Endothelial cell of umbilical vein (primary cell): ENCODE measurements at regions not wholly inside any gene's neighbourhood (a gene's known extent, or its start where the extent isn't known, plus 50 kb on each side); places are given as distances from the start of the nearest gene placed in this dataset.

Experiments
- BruUV-seq: library from RNA; stranded (reverse); fragments of 400-500 nt; replicated peaks from 2 replicates; lab custom pipeline; 2021; lab: Mats Ljungman, UMichigan
- CTCF ChIA-PET: fragments of 300-600, 350-600 bp; sonication (Branson Sonifier 250); formaldehyde crosslinking; loops from one replicate; lab custom pipeline; 2021; ENCODE audit warnings: antibody characterized with exemption, inconsistent platforms; lab: Charles Lee
- POLR2A ChIA-PET: fragments of 300-600, 350-600 bp; sonication (Branson Sonifier 250); formaldehyde crosslinking; loops from one replicate; lab custom pipeline; 2021; ENCODE audit warnings: antibody characterized with exemption, inconsistent platforms; lab: Charles Lee
- DNase-seq: peaks from one replicate; pipeline ENCODE4 v3.0.0-alpha.2; 2011; ENCODE audit warnings: low read depth, low spot score
- FAIRE-seq: peaks from 2 replicates; lab custom pipeline; 2011; peaks lifted over from hg19 to GRCh38; lab: Jason Lieb, UNC
- H2AFZ ChIP-seq: 2 replicates; pipeline ENCODE4 v1.6.0; 2012; ENCODE audit warnings: low read depth, low read length, control low read depth, inconsistent platforms
- H3K27ac ChIP-seq: 2 replicates; pipeline ENCODE4 v1.5.1; 2011; ENCODE audit warnings: low read depth, mild to moderate bottlenecking, control low read depth, low read length, moderate library complexity; ENCODE audit not compliant: insufficient read depth
- H3K27me3 ChIP-seq, 2 experiments: 2 replicates each; pipeline versions ENCODE4 v1.6.0 to v1.6.1; 2011; ENCODE audit warnings: low read length in 2 of 2, mixed read lengths in 1 of 2; ENCODE audit not compliant: control insufficient read depth in 2 of 2, insufficient read depth in 2 of 2
- H3K36me3 ChIP-seq, 2 experiments: 2 replicates in 1 of 2; 3 replicates in 1 of 2; pipeline ENCODE4 v1.5.1; 2011; ENCODE audit warnings: low read length in 2 of 2, mild to moderate bottlenecking in 1 of 2, moderate library complexity in 1 of 2; ENCODE audit not compliant: control insufficient read depth in 2 of 2, insufficient read depth in 2 of 2; ENCODE audit errors: extremely low read depth in 1 of 2
- H3K4me1 ChIP-seq: 3 replicates; pipeline ENCODE4 v1.5.1; 2011; ENCODE audit warnings: mild to moderate bottlenecking, low read length; ENCODE audit not compliant: control insufficient read depth, insufficient read depth; ENCODE audit errors: extremely low read depth
- H3K4me2 ChIP-seq: 2 replicates; pipeline ENCODE4 v1.6.1; 2011; ENCODE audit warnings: low read length, control low read depth, mixed read lengths; ENCODE audit not compliant: insufficient read depth
- H3K4me3 ChIP-seq, 3 experiments: fragments of 200-600 bp in 1 of 3; sonication (generic), shearing (Covaris generic) in 1 of 3; replicated peaks in 1 of 3; 2 replicates each; pipeline ENCODE4 v1.5.1; 2011 to 2016; ENCODE audit warnings: control low read depth in 3 of 3, low read length in 3 of 3, mild to moderate bottlenecking in 2 of 3, inconsistent platforms in 1 of 3, low read depth in 1 of 3, moderate library complexity in 1 of 3; ENCODE audit not compliant: insufficient read depth in 1 of 3
- H3K79me2 ChIP-seq: 2 replicates; pipeline ENCODE4 v1.6.0; 2012; ENCODE audit warnings: low read length, inconsistent platforms; ENCODE audit not compliant: control insufficient read depth, insufficient read depth
- H3K9ac ChIP-seq: replicated peaks from 2 replicates; pipeline ENCODE3; 2011; ENCODE audit warnings: low read length, control low read depth; ENCODE audit not compliant: insufficient read depth; ENCODE audit errors: extremely low read depth
- H3K9me1 ChIP-seq: replicated peaks from 3 replicates; pipeline ENCODE4 v1.6.0; 2011; ENCODE audit warnings: mild to moderate bottlenecking, low read length; ENCODE audit not compliant: control insufficient read depth, insufficient read depth; ENCODE audit errors: extremely low read depth
- H3K9me3 ChIP-seq: replicated peaks from 2 replicates; pipeline ENCODE4 v1.5.1; 2012; ENCODE audit warnings: low read length, inconsistent platforms; ENCODE audit not compliant: control insufficient read depth, insufficient read depth
- H4K20me1 ChIP-seq: replicated peaks from 2 replicates; pipeline ENCODE3; 2011; ENCODE audit warnings: mild to moderate bottlenecking, low read length; ENCODE audit not compliant: control insufficient read depth, insufficient read depth; ENCODE audit errors: extremely low read depth
- CTCF ChIP-seq, 2 donors: IDR thresholded peaks; 1 replicate in 1 of 2; 2 replicates in 1 of 2; pipeline ENCODE4 v1.5.1; 2011; ENCODE audit warnings: low read length in 2 of 2, mild to moderate bottlenecking in 2 of 2, moderate library complexity in 2 of 2, control low read depth in 1 of 2, inconsistent platforms in 1 of 2, low read depth in 1 of 2; ENCODE audit not compliant: insufficient read depth in 1 of 2; ENCODE audit errors: extremely low read depth in 1 of 2
- EZH2 ChIP-seq: IDR thresholded peaks from 2 replicates; pipeline ENCODE4 v1.6.1; 2012; ENCODE audit warnings: borderline replicate concordance, low read depth, mild to moderate bottlenecking, moderate library complexity, low read length, inconsistent platforms; ENCODE audit not compliant: severe bottlenecking
- FOS ChIP-seq: IDR thresholded peaks from 2 replicates; pipeline ENCODE4 v1.6.1; 2011; ENCODE audit warnings: mild to moderate bottlenecking, low read length, moderate library complexity, borderline replicate concordance; ENCODE audit not compliant: insufficient read depth
- GATA2 ChIP-seq: IDR thresholded peaks from 2 replicates; pipeline ENCODE4 v1.7.0; 2011; ENCODE audit warnings: low read depth, mild to moderate bottlenecking, moderate library complexity, mixed read lengths, low read length; ENCODE audit not compliant: insufficient read length, insufficient read depth
- JUN ChIP-seq: IDR thresholded peaks from 2 replicates; pipeline ENCODE4 v1.6.1; 2011; ENCODE audit warnings: borderline replicate concordance, low read depth; ENCODE audit not compliant: insufficient read length, insufficient read depth
- MAX ChIP-seq: IDR thresholded peaks from 2 replicates; pipeline ENCODE4 v1.6.1; 2011; ENCODE audit not compliant: insufficient read depth, insufficient read length
- MYC ChIP-seq: IDR thresholded peaks from one replicate; pipeline ENCODE4 v1.6.1; 2011; ENCODE audit warnings: mild to moderate bottlenecking, low read depth, low read length
- POLR2A ChIP-seq: IDR thresholded peaks from 2 replicates; pipeline ENCODE4 v1.6.1; 2012; ENCODE audit warnings: low read depth, mild to moderate bottlenecking, control low read depth, low read length
- POLR2AphosphoS5 ChIP-seq: IDR thresholded peaks from 2 replicates; pipeline ENCODE4 v1.6.1; 2012; ENCODE audit warnings: low read depth, mild to moderate bottlenecking, control low read depth, low read length, moderate library complexity; ENCODE audit not compliant: insufficient read depth
- dilution Hi-C: fragments of 300-500 bp; cut with MboI; formaldehyde crosslinking; loops from one replicate; pipeline ENCODE4 v1.15.0; 2019; ENCODE audit warnings: low sequenced_read_pairs; ENCODE audit not compliant: extremely low pct_ligation_motif_present
- intact Hi-C: fragments of 100-400 bp; cut with micrococcal nuclease; formaldehyde crosslinking; loops from one replicate; pipeline ENCODE4 v1.10.0; 2022

GRCh38 chr2:3024401-3024935 lies 353.1 kb downstream of the EIPR1 start:
- H3K79me2 ChIP-seq: no peaks in the 10 kb centered on the region
- H3K4me1 ChIP-seq: no peaks in the 10 kb centered on the region
- BruUV-seq: no TSS peak
- H3K36me3 ChIP-seq: no peaks in the 10 kb centered on the region
- H3K9me3 ChIP-seq: peaks cover 5% of the 10 kb centered on the region
- H3K4me2 ChIP-seq: no peak overlapping the region
- POLR2A ChIA-PET: no interaction called here
- FAIRE-seq (no peak), DNase-seq (no peak)
- H3K9me1 ChIP-seq: no peaks in the 10 kb centered on the region
- no peak for TF ChIP-seq MYC
- no peak for TF ChIP-seq GATA2
- TF ChIP-seq MAX: no peak
- no peak for TF ChIP-seq POLR2AphosphoS5
- TF ChIP-seq CTCF (IDR thresholded peaks at IDR 0.05; ENCODE audit: extremely low read depth in 1 of 2, insufficient read depth in 1 of 2, low read depth in 1 of 2, low read length in 2 of 2): no peak
- no peak for TF ChIP-seq POLR2A
- TF ChIP-seq FOS: no peak
- TF ChIP-seq EZH2: no peak
- TF ChIP-seq JUN: no peak
- no peaks in the 10 kb centered on the region for H3K27me3 ChIP-seq
- no peak overlapping the region for H3K4me3 ChIP-seq
- CTCF ChIA-PET: no interaction called here
- no peak overlapping the region for H3K27ac ChIP-seq
- intact Hi-C loops (no loop called here), dilution Hi-C loops (no loop called here)
- no peaks in the 10 kb centered on the region for H4K20me1 ChIP-seq
- H2AFZ ChIP-seq: no peak overlapping the region
- no peak overlapping the region for H3K9ac ChIP-seq
